Fibroblast of mammary gland (primary cell): ENCODE measurements at regions not wholly inside any gene's neighbourhood (a gene's known extent, or its start where the extent isn't known, plus 50 kb on each side); places are given as distances from the start of the nearest gene placed in this dataset.

Source experiments
- DNase-seq: peaks from one replicate; pipeline ENCODE4 v3.0.0-alpha.2; 2010; ENCODE audit warnings: low read depth
- H3K4me3 ChIP-seq: 2 replicates; pipeline ENCODE4 v1.5.1; 2011; ENCODE audit warnings: low read depth, mild to moderate bottlenecking, low read length, moderate library complexity; ENCODE audit not compliant: control insufficient read depth
- TF ChIP-seq, protein P1 (sequence below): conservative IDR thresholded peaks from 2 replicates; pipeline ENCODE4 v1.5.1; 2011; ENCODE audit warnings: low read depth, low read length, inconsistent platforms; ENCODE audit not compliant: control insufficient read depth, insufficient read depth

DNA sequence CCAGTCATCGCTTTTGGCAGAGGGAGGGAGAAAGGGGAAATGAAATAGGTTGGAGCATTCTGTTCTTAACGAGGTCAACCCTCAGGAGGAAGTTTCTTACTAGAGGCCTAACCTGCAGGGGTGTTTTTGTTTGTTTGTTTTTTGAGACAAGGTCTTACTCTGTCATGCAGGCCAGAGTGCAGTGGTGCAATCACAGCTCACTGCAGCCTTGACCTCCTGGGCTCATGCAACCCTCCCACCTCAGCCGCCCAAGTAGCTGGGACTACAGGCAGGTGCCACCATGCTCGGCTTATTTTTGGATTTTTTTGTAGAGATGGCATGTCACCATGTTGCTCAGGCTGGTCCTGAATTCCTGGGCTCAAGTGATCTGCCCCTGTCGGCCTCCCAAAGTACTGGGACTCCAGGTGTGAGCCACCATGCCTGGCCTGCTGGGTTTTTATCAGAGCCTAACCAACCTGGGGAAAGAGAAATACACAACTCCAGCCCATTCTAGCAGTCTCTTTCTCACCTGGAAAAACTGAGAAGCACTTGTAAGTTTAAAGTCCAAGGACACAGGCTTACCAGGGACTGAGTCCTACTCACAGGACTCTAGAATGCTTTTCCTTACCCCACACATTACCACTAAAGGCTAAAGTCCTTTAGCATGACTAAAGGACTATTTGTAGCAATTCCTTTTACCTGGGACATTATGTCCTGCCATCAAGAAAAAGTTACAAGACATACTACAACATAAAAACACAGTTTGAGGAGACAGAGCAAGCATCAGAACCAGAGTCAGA lies 101.0 kb upstream of the EGFR start:
- TF ChIP-seq, protein P1, sequence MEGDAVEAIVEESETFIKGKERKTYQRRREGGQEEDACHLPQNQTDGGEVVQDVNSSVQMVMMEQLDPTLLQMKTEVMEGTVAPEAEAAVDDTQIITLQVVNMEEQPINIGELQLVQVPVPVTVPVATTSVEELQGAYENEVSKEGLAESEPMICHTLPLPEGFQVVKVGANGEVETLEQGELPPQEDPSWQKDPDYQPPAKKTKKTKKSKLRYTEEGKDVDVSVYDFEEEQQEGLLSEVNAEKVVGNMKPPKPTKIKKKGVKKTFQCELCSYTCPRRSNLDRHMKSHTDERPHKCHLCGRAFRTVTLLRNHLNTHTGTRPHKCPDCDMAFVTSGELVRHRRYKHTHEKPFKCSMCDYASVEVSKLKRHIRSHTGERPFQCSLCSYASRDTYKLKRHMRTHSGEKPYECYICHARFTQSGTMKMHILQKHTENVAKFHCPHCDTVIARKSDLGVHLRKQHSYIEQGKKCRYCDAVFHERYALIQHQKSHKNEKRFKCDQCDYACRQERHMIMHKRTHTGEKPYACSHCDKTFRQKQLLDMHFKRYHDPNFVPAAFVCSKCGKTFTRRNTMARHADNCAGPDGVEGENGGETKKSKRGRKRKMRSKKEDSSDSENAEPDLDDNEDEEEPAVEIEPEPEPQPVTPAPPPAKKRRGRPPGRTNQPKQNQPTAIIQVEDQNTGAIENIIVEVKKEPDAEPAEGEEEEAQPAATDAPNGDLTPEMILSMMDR, result no peak
- no peak overlapping the region for H3K4me3 ChIP-seq
- DNase-seq, result no peak

DNA sequence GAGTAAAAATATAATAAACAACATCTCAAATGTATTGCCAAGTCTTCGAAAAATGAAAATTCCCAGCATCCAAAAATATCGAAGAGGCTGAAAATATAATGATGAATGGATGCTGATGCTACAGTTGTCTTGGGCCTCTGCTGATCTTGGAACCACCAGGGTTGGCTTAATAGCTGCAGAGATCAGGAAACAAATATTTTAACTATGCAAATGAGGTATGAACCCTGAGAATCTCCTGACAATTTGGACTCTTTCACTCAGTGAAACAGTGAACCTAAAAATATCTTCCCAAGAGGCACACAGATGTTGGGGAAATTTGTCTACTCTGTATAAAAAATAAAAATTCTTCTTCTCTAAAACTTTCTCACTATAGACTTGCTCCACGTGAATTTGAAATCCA lies 97.7 kb upstream of the EGFR start:
- TF ChIP-seq, protein P1, result no peak
- H3K4me3 ChIP-seq, result no peak overlapping the region

DNA sequence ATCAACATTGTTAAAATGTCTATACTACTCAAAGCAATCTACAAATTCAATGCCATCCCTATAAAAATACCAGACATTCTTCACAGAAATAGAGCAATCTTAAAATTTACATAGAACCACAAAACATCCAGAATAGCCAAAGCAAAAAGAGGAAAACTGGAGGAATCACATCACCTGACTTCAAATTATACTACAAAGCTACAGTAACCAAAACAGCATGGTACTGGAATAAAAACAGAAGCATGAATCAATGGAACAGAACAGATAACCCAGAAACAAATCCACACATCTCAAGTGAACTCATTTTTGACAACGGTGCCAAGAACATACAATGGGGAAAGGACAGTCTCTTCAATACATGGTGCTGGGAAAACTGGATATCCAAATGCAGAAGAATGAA lies 87.3 kb upstream of the EGFR start:
- no peak for DNase-seq
- no peak overlapping the region for H3K4me3 ChIP-seq
- TF ChIP-seq, protein P1, result no peak

More for the DNA sequence above, 97.7 kb upstream of the EGFR start:
- DNase-seq, result no peak

DNA sequence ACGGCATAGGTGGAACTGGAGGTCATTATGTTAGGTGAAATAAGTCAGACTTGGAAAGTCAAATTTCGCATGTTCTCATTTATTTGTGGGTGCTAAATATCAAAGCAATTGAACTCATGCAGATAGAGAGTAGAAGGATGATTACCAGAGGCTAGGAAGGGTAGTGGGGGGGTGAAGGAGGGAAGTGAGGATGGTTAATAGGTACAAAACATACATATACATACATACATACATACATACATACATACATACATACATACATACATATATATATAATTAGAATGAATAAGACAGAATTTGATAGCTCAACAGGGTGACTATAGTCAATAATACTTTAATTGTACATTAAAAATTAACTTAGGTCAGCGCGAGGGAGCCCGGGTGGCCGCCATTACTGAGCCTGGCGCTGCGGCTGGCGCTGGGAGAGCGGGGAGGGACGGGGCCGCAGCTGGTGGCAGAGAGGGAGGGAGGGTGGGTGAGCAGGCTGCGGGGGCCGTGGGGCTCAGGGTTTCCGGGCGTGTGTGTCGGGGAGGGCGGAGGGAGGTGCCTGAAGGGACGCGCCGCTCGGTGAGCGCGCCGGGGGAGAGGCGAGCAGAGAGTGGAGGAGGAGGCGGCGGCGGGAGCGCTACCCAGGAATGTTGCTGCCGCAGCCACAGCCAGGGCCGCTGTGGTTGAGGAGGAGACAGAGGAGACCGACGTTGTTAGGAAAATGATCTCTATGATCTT lies 85.8 kb upstream of the EGFR start:
- peak; percentile 58 for DNase-seq
- TF ChIP-seq, protein P1, result no peak
- peak overlapping the region; percentile 46 for H3K4me3 ChIP-seq

DNA sequence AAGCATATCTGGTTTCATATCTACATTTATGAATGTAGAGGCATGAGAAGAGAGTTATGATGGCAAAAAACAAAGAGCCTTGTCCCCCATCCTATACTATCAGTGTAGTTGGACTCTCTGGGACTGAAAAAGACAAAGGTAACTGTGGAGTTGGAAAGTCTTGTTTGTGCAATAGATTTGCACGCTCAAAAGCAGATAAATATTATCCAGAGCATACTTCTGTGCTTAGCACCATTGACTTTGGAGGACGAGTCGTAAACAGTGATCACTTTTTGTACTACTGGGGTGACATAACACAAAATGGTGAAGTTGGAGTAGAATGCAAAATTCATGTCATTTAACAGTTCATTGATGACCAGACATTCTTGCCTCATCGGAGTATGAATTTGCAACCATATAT lies 85.2 kb upstream of the EGFR start:
- H3K4me3 ChIP-seq, result peak overlapping the region; percentile 46
- DNase-seq, result no peak
- TF ChIP-seq, protein P1, result no peak

DNA sequence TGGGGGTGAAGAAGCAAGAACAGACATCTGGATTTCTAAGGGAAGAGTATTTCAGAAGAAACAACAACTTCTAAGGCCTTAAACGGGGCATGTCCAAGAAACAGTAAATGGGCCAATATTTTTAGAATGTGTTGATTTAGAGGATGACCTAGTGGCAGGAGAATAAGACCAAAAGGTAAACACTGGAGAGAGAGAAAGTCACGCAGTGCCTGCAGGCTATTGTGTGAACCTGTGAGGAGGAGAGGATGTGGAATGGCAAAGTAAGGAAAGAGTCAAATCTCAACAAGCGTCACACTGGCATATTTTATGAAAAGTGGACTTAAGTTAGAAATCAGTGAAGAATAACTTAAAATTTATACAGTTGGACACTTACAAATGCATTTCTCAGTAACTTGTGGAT lies 78.1 kb upstream of the EGFR start:
- DNase-seq, result no peak
- H3K4me3 ChIP-seq, result no peak overlapping the region
- TF ChIP-seq, protein P1, result no peak
